ENCODE measurements at regions not wholly inside any gene's neighbourhood (a gene's known extent, or its start where the extent isn't known, plus 50 kb on each side); places are given as distances from the start of the nearest gene placed in this dataset.
"Not testable (repeated sequence)": the region's sequence is repeated elsewhere in the genome, so short reads cannot be mapped to it uniquely, and the experiment has no call there.

DNA sequence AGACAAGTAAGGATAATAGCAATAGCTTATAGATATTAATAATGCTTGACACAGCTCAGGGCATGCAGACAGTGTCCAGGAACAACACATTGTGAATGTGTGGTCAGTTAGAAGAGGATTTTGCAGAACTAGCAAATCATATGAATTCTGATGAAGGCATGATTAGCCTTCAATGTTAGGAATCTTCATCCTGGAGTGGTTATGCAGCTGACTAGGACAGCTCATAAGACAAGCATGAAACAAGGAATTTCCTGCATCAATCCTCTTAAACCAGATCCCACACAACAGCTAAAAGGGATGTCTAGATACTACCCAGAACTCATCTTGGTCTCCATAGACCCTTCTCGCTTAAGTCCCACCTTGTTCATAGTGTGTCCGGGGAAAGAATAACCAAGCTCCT, 499.0 kb upstream of the ATP11B start:
- DNase-seq (ENCODE audit: extremely low spot score, insufficient read length, low read depth), result no peak
- no peak for FAIRE-seq

DNA sequence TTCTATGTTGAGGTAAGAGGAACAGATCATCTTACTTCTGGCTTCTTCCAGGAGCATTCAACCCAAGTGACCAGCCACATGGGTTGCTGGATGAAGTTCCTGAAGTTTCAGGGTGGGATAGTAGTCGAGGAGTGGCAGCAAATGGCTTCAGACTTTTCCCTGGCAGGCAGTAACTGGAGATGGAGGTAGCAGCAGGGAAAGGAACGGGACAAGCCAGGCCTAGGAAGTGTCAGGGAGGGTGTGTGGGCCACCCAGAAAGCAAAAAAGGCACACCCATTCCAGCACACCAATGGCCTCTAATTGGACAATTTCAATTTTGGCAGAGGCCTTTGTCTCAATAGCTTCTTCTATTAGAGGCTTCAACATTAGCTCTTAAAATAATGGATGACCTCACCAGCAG, 498.6 kb upstream of the ATP11B start:
- DNase-seq (ENCODE audit: extremely low spot score, insufficient read length, low read depth) (no peak), FAIRE-seq (no peak)

DNA sequence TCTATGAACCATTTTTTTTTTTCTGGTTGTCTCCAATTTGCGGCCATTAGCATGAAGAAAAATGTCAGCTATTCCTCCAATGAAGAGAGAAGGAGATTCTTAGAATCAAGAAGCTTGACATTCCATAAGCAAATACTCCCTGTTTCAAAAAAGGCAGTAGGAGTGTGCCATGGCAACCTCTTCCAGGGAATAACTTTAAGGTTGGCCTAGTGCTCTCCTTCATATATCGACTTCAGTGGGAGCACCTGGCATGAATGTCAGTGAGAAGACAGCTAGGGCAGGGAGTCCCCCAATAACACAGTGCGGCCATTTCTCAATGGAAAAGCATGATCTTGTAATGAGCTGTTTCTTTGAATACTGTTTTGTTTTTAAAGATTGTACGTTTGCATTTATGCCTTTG, 493.0 kb upstream of the ATP11B start:
- FAIRE-seq, result no peak

DNA sequence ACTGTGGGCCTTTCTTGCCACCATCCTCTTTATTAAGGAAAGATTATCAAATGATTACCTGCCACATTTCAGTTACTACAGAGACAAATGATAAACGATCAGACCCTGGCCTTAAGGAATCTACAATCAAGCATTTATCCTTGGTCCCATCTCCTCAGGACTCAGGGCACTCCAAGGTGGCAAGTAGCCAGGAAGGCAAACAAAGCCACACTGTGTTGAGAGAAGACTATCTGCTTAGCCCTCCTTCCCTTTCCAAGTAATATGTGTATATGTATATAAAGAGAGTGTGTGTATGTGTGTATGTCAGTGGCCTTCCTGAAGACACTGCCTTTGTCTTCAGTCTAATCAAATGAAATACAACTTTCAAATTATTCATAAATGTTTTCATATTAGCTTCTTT, 490.1 kb upstream of the ATP11B start:
- DNase-seq (ENCODE audit: extremely low spot score, insufficient read length, low read depth) (no peak), FAIRE-seq (no peak)

More for the DNA sequence above, 493.0 kb upstream of the ATP11B start:
- DNase-seq (ENCODE audit: extremely low spot score, insufficient read length, low read depth), result no peak

DNA sequence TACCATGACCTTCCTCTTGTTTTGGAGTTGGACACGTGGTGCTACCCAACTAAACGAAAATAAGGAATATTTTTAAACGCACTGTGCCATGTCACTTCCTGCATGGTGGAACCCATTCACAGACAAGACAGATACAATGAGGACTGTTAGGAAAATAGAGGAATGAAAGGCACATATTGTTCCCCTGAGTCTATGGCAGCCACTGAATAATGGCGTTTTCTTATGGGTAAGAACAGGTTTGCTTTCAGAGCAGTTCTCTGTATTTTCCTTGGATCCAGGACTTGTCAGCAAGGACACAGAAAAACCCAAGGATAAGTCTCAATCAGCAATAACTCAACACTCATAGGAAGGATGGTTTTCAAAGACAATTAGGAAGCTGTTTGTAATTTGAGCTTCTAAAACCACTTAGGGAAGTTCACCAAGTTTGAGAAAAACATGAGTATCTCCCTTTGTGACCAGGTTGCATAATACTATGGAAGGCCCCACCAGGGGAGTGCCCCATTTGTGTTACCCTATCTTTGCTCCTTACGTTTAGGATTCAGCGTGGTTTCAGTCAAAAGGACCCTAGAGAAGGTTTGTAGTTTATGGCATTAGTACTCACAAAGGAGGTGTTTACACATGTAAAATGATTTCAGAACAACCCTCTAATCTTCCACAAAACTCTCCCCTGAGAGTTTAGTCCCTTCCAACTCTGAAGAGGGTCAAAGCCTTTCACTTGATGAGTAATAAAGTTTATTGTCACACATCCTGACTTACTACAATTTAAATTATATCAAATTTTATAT, 487.2 kb upstream of the ATP11B start:
- DNase-seq (ENCODE audit: extremely low spot score, insufficient read length, low read depth), result no peak
- FAIRE-seq, result no peak

DNA sequence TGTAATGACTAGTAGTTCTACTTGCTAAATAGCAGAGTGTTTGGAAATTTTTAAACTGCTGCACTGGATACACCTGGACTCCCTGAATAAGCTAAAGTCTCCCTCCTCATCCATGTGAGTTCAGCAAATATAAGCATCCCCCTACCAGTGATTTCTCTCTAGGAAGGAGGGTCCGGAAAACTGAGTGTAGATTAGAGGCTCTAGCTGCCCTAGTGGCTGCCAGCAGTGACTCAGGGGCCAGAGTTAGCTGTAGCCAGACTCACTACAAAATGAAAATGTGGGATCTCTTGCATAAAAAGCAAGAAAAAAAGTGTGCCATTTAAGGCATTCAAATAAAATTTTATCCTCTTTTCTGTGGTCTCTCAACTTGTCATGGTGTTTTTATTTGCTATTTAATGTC, 485.0 kb upstream of the ATP11B start:
- FAIRE-seq (no peak), DNase-seq (ENCODE audit: extremely low spot score, insufficient read length, low read depth) (no peak)

DNA sequence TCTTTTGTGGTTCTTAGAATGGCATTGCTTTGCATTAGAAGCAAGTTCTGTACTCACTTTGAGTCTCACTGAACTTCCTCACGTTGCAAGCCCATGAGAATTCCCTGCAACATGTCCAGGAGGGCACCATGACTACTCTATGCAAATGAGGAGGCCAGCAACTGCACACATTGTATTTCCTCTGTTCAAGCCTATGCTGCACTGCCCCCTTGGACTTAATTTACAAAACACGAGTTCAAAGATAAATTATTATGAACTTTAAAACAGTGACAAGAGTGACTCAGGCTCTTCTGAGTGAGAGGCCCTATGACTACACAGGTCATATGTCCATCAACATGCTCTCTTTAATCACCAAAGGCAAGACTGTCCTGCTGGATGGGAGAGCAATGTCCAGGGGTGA, 484.2 kb upstream of the ATP11B start:
- DNase-seq (ENCODE audit: extremely low spot score, insufficient read length, low read depth) (no peak), FAIRE-seq (no peak)

DNA sequence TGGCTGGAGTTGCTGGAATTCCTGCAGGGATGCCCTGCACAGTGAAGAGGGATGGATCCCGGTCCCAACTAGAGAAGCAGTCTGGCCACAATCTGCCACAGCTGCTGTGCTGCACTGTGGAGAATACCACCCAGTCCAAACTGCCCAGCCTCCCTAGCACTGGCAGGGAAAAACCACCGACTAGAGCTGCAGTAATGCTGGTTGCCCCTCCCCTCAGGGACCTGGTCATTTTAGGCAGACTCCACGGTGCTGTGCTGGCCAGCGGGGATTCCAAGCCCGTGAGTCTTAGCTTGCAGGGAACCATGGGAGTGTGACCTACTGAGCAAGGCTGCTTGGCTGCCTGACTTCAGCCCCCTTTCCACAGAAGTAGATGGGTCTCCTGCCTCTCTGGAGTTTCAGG, 478.0 kb upstream of the ATP11B start:
- DNase-seq (ENCODE audit: extremely low spot score, insufficient read length, low read depth) (no peak), FAIRE-seq (no peak)

DNA sequence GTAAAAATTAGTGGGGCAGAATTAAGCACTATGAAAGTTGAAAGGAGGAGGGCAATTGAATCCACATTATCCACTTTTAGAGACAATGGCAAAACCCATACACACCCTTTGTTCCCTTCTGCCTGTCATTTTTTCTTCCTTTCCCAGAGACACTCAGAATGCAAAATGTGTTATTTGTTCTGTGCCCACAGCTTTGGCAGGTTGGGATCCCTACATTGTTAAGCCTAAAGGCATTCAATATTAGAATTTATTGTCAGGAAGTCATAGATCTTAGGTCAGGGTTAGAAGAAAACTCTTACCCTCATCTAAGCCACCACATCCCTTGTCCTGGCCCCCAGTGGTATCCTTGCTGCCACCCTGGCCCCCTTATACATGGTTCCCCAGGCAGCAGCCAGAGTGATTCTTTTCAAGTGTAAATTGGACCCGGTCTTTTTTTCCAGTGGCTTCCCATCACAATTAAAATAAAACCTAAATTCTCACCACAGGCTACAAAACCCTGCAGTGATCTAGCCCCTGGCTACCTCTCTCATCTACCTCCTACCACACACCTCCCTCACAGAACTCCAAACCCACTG, 470.1 kb upstream of the ATP11B start:
- DNase-seq (ENCODE audit: extremely low spot score, insufficient read length, low read depth), result no peak
- no peak for FAIRE-seq

DNA sequence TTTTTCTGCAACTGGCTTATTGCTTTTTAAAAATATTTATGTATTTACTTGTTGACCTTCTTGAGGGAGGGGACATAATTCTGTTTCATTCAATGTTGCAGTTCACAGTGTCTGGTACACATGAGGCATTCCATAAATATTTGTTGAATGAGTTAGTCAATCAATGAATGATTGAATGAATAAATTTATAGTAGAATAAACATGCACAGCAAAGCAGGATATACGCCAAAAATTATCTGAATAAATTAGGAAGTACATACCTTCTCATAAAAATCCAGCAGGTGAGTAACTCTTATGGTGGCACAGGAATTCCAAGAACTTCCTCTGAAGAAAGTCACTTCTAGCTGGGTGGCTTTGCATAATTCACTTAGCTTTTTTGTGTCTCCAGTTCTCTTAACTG, 469.4 kb upstream of the ATP11B start:
- no peak for DNase-seq (ENCODE audit: extremely low spot score, insufficient read length, low read depth)
- no peak for FAIRE-seq

DNA sequence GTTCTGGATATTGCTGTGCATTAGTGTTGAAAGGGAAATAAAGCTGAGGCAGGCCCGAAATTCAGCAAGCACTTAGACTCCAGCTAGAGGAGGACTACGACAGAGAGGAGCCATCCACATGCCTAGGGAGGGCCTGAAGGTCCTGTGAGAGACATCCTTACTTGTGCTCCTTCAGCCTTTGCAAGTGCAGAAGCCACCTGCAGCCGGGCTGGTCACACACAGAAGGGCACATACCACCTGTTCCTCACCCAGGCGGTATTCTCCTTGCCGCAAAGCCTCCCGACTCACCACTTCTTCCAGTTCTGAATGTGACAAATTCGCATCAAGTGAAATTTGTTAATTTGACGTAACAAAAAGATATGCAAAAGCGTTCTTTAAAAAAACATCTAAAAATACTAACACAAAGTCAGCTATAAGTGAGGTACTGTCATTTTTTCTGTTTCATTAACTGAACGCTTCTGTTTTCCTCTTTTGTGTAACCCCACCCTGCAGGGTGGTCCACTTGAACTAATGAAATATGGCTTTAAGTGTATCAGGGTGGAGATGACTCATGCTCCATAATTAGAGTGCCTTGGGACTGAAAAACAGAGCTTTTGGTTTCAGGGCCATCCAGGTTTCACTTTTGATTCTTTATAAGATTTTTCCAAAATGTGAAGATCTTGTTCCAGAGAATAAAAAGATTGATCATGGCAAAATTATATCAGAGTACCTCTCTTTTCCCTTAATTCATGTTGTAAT, 467.9 kb upstream of the ATP11B start:
- DNase-seq (ENCODE audit: extremely low spot score, insufficient read length, low read depth) (no peak), FAIRE-seq (no peak)

DNA sequence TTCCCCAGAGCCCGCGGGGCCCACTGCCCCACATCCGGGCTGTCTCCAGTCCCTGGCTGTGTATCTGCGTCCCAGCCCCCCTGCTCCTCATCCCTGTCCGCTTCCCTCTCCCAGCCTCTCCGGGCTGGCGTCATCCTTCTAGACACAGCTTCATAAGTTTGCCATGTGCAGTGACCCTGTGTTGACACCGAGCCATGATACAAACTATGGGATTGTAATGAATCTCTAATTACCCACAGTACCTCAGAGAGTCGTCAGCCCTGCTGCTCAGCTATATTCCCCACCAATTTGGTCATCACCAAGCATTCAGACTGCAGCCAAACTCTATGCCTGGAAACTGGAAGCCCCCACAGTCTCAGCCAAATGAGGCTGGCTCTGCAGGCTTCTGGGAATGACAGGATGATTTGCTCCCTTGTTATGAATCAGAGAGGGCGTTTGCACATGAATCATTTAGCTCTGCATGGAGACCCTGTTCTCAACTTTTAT, 466.1 kb upstream of the ATP11B start:
- DNase-seq (ENCODE audit: extremely low spot score, insufficient read length, low read depth) (no peak), FAIRE-seq (no peak)

DNA sequence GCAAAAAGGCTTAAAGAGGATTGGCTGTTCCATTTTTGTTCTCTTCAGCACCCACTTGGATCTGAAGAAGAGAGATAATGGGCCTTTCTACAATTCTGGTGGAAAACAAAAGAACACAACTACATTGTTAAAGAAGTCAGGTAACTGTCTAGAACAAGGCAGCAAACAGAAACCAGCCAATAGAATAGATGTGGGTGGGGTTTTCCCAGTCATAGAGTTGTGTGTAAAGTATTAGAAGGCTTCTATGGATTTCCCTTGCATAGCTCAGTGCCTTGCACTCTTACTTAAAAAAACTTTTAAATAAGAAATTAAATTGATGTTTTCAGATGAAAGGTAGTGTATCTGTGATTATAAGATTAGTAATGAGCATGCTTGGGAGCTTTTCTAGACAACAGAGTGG, 462.7 kb upstream of the ATP11B start:
- DNase-seq (ENCODE audit: extremely low spot score, insufficient read length, low read depth) (no peak), FAIRE-seq (no peak)

DNA sequence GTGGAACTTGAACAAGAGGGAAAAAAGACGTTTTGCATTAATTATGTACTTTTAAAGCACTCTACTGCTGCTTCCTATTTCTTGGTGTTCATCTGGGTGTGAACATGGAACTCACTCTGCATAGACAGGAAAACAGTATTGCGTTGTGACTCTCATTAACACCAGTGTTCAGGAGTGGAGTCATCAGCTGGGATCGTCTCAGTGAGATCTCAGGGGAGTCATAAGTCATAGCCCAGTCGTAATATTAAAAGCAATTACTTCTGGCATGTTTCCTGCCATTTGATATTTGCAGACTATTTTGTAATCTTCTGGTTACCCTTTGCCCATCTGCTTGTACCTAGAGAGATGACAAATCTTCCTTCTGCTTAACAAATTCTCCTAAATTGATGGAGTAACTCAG, 462.0 kb upstream of the ATP11B start:
- no peak for FAIRE-seq
- no peak for DNase-seq (ENCODE audit: extremely low spot score, insufficient read length, low read depth)

DNA sequence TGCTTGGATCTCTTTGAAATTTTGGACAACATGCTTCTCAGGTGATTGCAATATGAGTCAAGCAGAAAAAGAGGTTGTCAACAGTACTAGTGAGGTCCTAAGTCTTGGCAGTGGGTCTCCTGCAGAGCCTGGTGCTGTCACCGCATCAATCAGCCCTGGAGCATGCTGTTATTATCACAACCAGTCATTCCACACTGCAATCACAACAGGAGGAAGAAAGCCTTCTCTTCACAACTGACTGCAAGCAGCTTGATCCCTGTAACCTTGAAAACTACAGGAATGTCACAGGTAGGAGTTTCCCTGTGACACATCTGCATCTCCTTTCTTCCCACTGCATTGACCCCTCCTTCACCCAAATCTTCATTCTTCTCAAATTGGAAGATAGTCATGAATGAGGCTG, 451.1 kb upstream of the ATP11B start:
- no peak for FAIRE-seq
- no peak for DNase-seq (ENCODE audit: extremely low spot score, insufficient read length, low read depth)

DNA sequence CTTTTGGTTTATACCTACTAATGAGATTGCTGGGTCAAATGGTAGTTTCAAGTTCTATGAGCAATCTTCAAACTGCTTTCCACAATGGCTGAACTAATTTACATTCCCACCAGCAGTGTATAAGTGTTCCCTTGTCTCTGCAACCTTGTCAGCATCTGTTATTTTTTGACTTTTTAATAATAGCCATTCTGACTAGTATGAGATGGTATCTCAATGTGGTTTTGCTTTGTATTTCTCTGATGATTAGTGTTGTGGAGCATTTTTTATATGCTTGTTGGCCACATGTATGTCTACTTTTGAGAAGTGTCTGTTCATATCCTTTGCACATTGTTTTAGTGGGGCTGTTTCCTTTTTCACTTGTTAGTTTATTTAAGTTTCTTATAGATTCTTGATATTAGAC, 449.3 kb upstream of the ATP11B start:
- FAIRE-seq; DNase-seq (ENCODE audit: extremely low spot score, insufficient read length, low read depth): not testable (repeated sequence)

DNA sequence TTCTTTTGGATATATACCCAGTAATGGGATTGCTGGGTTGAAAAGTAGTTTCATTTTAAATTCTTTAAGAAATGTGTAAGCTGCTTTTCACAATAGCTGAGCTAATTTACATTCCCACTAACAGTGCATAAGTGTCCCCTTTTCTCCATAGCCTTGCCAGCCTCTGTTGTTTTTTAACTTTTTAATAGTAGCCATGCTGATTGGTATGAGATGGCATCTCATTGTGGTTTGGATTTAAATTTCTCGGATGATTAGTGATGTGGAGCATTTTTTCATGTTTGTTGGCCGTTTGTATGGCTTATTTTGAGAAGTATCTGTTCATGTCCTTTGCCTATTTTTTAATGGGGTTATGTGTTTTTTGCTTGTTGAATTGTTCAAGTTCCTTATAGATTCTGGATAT, 444.3 kb upstream of the ATP11B start:
- FAIRE-seq (no peak), DNase-seq (ENCODE audit: extremely low spot score, insufficient read length, low read depth) (no peak)

DNA sequence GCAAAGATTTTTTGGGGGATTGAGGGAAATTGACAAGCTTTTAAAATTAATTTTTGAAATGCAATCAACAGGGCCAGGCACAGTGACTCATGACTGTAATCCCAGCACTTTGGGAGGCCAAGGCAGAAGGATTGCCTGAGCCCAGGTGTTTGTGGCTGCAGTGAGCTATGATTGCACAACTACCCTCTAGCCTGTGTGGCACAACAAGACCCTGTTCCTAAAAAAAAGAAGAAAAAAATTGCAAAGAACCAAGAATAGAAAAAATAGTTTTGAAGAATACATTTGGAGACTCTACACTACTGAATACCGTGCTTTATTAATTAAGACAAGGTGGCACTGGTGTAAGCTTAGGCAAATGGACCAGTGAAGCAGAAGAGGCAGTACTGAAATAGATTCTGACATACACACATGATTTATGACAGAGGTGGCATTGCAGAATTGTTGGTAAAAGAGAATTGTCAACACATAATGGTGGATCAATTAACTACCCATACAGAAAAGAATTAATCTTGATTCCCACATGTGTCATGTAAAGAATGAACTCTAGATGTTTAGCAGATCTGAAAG, 443.3 kb upstream of the ATP11B start:
- no peak for DNase-seq (ENCODE audit: extremely low spot score, insufficient read length, low read depth)
- no peak for FAIRE-seq

DNA sequence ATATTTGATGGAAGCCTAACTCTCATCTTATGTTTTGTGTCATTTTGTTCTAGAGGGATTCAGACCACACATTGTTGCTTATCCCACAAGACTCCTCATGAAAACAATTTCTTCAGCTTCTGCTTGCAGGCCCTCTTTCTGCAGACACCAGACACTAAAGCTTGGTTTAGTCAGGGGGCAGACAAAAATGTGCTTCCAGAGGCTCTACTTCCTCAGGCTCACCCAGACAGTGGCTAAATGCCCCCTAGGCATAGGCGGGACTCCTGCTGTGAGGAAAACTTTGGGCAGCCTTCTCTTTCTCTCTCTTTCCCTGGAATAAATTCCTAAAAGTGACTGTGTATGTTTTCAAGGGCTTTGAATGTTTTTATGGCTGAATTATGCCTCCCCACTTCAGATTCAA, 435.4 kb upstream of the ATP11B start:
- DNase-seq (ENCODE audit: extremely low spot score, insufficient read length, low read depth), result no peak
- no peak for FAIRE-seq

DNA sequence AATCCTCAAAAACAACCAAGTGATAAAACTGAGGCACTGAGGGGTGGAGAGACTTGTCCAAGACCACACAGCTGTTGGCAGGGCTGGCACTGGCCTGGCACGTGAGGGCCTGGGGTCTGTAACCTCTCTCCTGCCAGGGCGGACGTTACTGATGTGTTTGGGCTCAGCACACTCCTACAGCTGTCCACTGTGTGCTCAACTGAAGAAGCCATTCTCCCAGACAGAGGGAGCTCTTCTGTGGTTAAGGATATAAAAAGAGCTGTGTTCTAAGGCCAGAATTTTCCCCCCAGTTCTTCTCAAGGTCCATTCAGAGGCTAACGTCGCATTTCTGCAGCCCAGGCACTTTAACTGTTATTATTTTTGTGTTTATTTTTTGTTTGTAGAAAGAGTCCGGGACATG, 429.0 kb upstream of the ATP11B start:
- no peak for FAIRE-seq
- DNase-seq (ENCODE audit: extremely low spot score, insufficient read length, low read depth), result no peak

All from GM18507 (cell line).